Neural cell (in vitro differentiated cells): ENCODE measurements at regions not wholly inside any gene's neighbourhood (a gene's known extent, or its start where the extent isn't known, plus 50 kb on each side); places are given as distances from the start of the nearest gene placed in this dataset.

Experiments used
- H2AFZ ChIP-seq: fragments of 200-600, 300-800 bp; sonication (generic), shearing (Covaris generic); 2 replicates; pipeline ENCODE4 v1.6.0; 2014; ENCODE audit warnings: low read depth, mild to moderate bottlenecking, antibody characterized with exemption, low read length, moderate library complexity
- H3F3A ChIP-seq: fragments of 200-600 bp; shearing (Covaris generic); 2 replicates; pipeline ENCODE4 v1.6.1; 2016; ENCODE audit warnings: mild to moderate bottlenecking, moderate library complexity, mixed read lengths, antibody characterized with exemption, low read length; ENCODE audit not compliant: insufficient read depth, poor library complexity, severe bottlenecking
- H3K27ac ChIP-seq: fragments of 200-600, 300-800 bp; sonication (generic), shearing (Covaris generic); 2 replicates; pipeline ENCODE4 v1.5.1; 2014; ENCODE audit warnings: mild to moderate bottlenecking, low read length, moderate library complexity
- H3K27me3 ChIP-seq: fragments of 300-800, 200-600 bp; sonication (generic), shearing (Covaris generic); 2 replicates; pipeline ENCODE4 v1.6.0; 2014; ENCODE audit warnings: mild to moderate bottlenecking, low read depth, low read length, moderate library complexity; ENCODE audit not compliant: insufficient read depth
- H3K36me3 ChIP-seq: fragments of 300-800, 200-600 bp; sonication (generic), shearing (Covaris generic); 2 replicates; pipeline ENCODE4 v1.5.1; 2014; ENCODE audit warnings: mild to moderate bottlenecking, antibody characterized with exemption, low read length, moderate library complexity; ENCODE audit not compliant: insufficient read depth
- H3K4me2 ChIP-seq: fragments of 300-800, 200-600 bp; sonication (generic), shearing (Covaris generic); 2 replicates; pipeline ENCODE4 v1.6.0; 2014; ENCODE audit warnings: mild to moderate bottlenecking, low read length
- H3K4me3 ChIP-seq: fragments of 300-800, 200-600 bp; sonication (generic), shearing (Covaris generic); 2 replicates; pipeline ENCODE4 v1.5.1; 2014; ENCODE audit warnings: mild to moderate bottlenecking, low read length, moderate library complexity
- H3K79me2 ChIP-seq: fragments of 200-600 bp; shearing (Covaris generic); replicated peaks from 2 replicates; pipeline ENCODE4 v1.6.0; 2014; ENCODE audit warnings: mild to moderate bottlenecking, low read length, moderate library complexity; ENCODE audit not compliant: insufficient read depth
- H3K9ac ChIP-seq: fragments of 300-800, 200-600 bp; sonication (generic), shearing (Covaris generic); 2 replicates; pipeline ENCODE4 v1.6.1; 2016; ENCODE audit warnings: mild to moderate bottlenecking, low read length, mixed read lengths
- H3K9me2 ChIP-seq: fragments of 200-600 bp; shearing (Covaris generic); 2 replicates; pipeline ENCODE4 v1.6.1; 2016; ENCODE audit warnings: mild to moderate bottlenecking, low read length, mixed read lengths; ENCODE audit not compliant: insufficient read depth
- H3K9me3 ChIP-seq: fragments of 200-600, 300-800 bp; sonication (generic), shearing (Covaris generic); 2 replicates; pipeline ENCODE4 v1.6.1; 2016; ENCODE audit warnings: mild to moderate bottlenecking, mixed run types, low read length, moderate library complexity, mixed read lengths
- H4K20me1 ChIP-seq: fragments of 200-600 bp; shearing (Covaris generic); 2 replicates; pipeline ENCODE4 v1.6.1; 2016; ENCODE audit warnings: mild to moderate bottlenecking, mixed run types; ENCODE audit not compliant: insufficient read depth
- CTCF ChIP-seq: fragments of 450-650 bp; IDR thresholded peaks from 2 replicates; pipeline ENCODE4 v1.5.1; 2014; ENCODE audit warnings: antibody characterized with exemption, mild to moderate bottlenecking, moderate library complexity; ENCODE audit not compliant: poor library complexity, severe bottlenecking
- EP300 ChIP-seq: fragments of 450-650 bp; conservative IDR thresholded peaks from 2 replicates; pipeline ENCODE4 v1.6.1; 2014; ENCODE audit warnings: antibody characterized with exemption, mild to moderate bottlenecking, moderate library complexity; ENCODE audit not compliant: poor library complexity, severe bottlenecking
- EZH2 ChIP-seq: fragments of 200-600, 300-800 bp; shearing (Covaris generic), sonication (generic); IDR thresholded peaks from 2 replicates; pipeline ENCODE4 v1.6.1; 2014; ENCODE audit warnings: antibody characterized with exemption, low read length, borderline replicate concordance, mild to moderate bottlenecking; ENCODE audit not compliant: insufficient read depth, poor library complexity, severe bottlenecking
- MXI1 ChIP-seq: fragments of 450-650 bp; conservative IDR thresholded peaks from 2 replicates; pipeline ENCODE4 v1.6.1; 2014; ENCODE audit warnings: antibody characterized with exemption, mild to moderate bottlenecking; ENCODE audit not compliant: poor library complexity, severe bottlenecking
- POLR2AphosphoS5 ChIP-seq: IDR thresholded peaks from 2 replicates; pipeline ENCODE4 v1.6.1; 2012
- RAD21 ChIP-seq: fragments of 450-650 bp; conservative IDR thresholded peaks from 2 replicates; pipeline ENCODE4 v1.6.1; 2014; ENCODE audit warnings: antibody characterized with exemption, mild to moderate bottlenecking, moderate library complexity
- SMC3 ChIP-seq: fragments of 450-650 bp; conservative IDR thresholded peaks from 2 replicates; pipeline ENCODE4 v1.6.1; 2014; ENCODE audit warnings: antibody characterized with exemption, mild to moderate bottlenecking, moderate library complexity; ENCODE audit not compliant: poor library complexity
- TAF1 ChIP-seq: IDR thresholded peaks from 2 replicates; pipeline ENCODE4 v1.6.1; 2012; ENCODE audit warnings: low read depth
- TF ChIP-seq, protein P1 (sequence below): IDR thresholded peaks from 2 replicates; pipeline ENCODE4 v1.6.1; 2012; ENCODE audit warnings: borderline replicate concordance

DNA sequence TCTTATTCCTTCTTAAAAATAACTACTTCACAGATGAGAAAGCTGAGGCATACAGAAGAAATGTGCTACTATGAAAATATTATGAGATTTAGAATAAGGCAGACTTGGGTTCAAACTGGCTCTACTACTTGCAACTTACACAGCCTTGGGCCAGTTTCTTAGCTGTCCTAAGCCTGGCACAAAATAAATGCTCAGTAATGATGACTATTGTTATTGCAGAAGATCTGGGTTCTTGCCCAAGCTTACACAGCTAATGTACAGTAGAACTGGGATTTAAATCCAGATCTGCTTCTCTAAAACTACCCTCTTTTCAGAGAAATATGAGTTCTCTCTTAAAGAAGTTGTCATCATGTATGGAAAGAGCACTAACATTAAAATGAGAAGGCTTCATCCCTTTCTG is 228.2 kb upstream of the TPRG1 start:
- no peak overlapping the region for H3K4me3 ChIP-seq
- H3K27me3 ChIP-seq, result no peaks in the 10 kb centered on the region
- no peaks in the 10 kb centered on the region for H3F3A ChIP-seq
- no peaks in the 10 kb centered on the region for H3K9me2 ChIP-seq
- TF ChIP-seq RAD21, result no peak
- no peak for TF ChIP-seq EZH2
- no peak for TF ChIP-seq SMC3
- TF ChIP-seq, protein P1, sequence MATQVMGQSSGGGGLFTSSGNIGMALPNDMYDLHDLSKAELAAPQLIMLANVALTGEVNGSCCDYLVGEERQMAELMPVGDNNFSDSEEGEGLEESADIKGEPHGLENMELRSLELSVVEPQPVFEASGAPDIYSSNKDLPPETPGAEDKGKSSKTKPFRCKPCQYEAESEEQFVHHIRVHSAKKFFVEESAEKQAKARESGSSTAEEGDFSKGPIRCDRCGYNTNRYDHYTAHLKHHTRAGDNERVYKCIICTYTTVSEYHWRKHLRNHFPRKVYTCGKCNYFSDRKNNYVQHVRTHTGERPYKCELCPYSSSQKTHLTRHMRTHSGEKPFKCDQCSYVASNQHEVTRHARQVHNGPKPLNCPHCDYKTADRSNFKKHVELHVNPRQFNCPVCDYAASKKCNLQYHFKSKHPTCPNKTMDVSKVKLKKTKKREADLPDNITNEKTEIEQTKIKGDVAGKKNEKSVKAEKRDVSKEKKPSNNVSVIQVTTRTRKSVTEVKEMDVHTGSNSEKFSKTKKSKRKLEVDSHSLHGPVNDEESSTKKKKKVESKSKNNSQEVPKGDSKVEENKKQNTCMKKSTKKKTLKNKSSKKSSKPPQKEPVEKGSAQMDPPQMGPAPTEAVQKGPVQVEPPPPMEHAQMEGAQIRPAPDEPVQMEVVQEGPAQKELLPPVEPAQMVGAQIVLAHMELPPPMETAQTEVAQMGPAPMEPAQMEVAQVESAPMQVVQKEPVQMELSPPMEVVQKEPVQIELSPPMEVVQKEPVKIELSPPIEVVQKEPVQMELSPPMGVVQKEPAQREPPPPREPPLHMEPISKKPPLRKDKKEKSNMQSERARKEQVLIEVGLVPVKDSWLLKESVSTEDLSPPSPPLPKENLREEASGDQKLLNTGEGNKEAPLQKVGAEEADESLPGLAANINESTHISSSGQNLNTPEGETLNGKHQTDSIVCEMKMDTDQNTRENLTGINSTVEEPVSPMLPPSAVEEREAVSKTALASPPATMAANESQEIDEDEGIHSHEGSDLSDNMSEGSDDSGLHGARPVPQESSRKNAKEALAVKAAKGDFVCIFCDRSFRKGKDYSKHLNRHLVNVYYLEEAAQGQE, result no peak
- no peak for TF ChIP-seq TAF1
- TF ChIP-seq MXI1, result no peak
- TF ChIP-seq POLR2AphosphoS5, result no peak
- TF ChIP-seq EP300, result no peak
- TF ChIP-seq CTCF, result no peak
- no peaks in the 10 kb centered on the region for H3K9me3 ChIP-seq
- H3K4me2 ChIP-seq, result no peak overlapping the region
- no peaks in the 10 kb centered on the region for H3K79me2 ChIP-seq
- H3K9ac ChIP-seq, result no peak overlapping the region
- no peaks in the 10 kb centered on the region for H3K36me3 ChIP-seq
- no peak overlapping the region for H2AFZ ChIP-seq
- H4K20me1 ChIP-seq, result no peaks in the 10 kb centered on the region
- H3K27ac ChIP-seq, result no peak overlapping the region

GRCh38 chr3:188944108-188944507 is 227.7 kb upstream of the TPRG1 start:
- Histone ChIP-seq H3K27ac (no peak overlapping the region), H3K4me3 (no peak overlapping the region), H3K79me2 (no peaks in the 10 kb centered on the region), H3K4me2 (no peak overlapping the region), H3K9ac (no peak overlapping the region), H4K20me1 (no peaks in the 10 kb centered on the region), H3K36me3 (no peaks in the 10 kb centered on the region), H3F3A (no peaks in the 10 kb centered on the region), H3K9me3 (no peaks in the 10 kb centered on the region), H2AFZ (no peak overlapping the region), H3K9me2 (no peaks in the 10 kb centered on the region), H3K27me3 (no peaks in the 10 kb centered on the region)
- no peak for TF ChIP-seq RAD21
- TF ChIP-seq CTCF, result no peak
- TF ChIP-seq SMC3, result no peak
- TF ChIP-seq TAF1, result no peak
- TF ChIP-seq POLR2AphosphoS5, result no peak
- TF ChIP-seq EZH2, result no peak
- TF ChIP-seq, protein P1, result no peak
- TF ChIP-seq MXI1, result no peak
- no peak for TF ChIP-seq EP300
